Loucy (cell line): ENCODE measurements at regions not wholly inside any gene's neighbourhood (a gene's known extent, or its start where the extent isn't known, plus 50 kb on each side); places are given as distances from the start of the nearest gene placed in this dataset.

Experiments used
- EZH2phosphoT487 ChIP-seq: fragments of 200-600 bp; IDR thresholded peaks from 2 replicates; pipeline ENCODE4 v1.6.1; 2018; ENCODE audit warnings: antibody characterized with exemption, mild to moderate bottlenecking, moderate library complexity, borderline replicate concordance
- TF ChIP-seq, protein P1 (sequence below): fragments of 200-600 bp; sonication (generic); conservative IDR thresholded peaks from 2 replicates; pipeline ENCODE4 v1.5.1; 2014; ENCODE audit warnings: mild to moderate bottlenecking, antibody characterized with exemption, low read length

- TF ChIP-seq, protein P1, sequence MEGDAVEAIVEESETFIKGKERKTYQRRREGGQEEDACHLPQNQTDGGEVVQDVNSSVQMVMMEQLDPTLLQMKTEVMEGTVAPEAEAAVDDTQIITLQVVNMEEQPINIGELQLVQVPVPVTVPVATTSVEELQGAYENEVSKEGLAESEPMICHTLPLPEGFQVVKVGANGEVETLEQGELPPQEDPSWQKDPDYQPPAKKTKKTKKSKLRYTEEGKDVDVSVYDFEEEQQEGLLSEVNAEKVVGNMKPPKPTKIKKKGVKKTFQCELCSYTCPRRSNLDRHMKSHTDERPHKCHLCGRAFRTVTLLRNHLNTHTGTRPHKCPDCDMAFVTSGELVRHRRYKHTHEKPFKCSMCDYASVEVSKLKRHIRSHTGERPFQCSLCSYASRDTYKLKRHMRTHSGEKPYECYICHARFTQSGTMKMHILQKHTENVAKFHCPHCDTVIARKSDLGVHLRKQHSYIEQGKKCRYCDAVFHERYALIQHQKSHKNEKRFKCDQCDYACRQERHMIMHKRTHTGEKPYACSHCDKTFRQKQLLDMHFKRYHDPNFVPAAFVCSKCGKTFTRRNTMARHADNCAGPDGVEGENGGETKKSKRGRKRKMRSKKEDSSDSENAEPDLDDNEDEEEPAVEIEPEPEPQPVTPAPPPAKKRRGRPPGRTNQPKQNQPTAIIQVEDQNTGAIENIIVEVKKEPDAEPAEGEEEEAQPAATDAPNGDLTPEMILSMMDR = no peak
- TF ChIP-seq EZH2phosphoT487 = no peak
Measured at GRCh38 chr9:105048331-105048730, 120.4 kb upstream of the ABCA1 start.
